ENCODE measurements at regions not wholly inside any gene's neighbourhood (a gene's known extent, or its start where the extent isn't known, plus 50 kb on each side); places are given as distances from the start of the nearest gene placed in this dataset.

DNA sequence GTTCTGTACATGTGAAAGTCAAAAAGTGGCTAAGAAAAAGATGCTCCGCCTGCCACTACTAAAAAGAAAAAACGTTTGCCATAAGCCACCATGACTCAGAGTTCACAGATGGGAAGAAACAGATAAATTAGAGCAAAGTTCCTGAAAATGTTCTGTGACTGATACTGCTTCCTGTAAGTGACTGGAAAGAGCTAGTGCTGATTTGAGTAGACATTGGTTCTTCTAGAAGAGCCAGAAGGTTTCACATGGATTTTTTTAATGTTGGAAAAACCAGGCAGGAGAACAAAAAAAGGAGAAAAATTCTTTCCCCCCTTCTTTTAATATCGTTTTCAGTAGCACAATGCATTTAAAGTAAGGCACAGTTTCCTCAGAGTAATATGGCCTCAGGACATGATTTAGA is 221.4 kb downstream of the HLX start:
- ATAC-seq (no peak), DNase-seq (ENCODE audit: low spot score in 2 of 2) (no peak)
- Mint-ChIP-seq H3K9me3 (peaks cover 15 to 18% of the 10 kb centered on the region in 2 donors), H3K36me3 (peaks cover 14 to 21% of the 10 kb centered on the region in 2 donors), H3K27ac (no peak overlapping the region)

DNA sequence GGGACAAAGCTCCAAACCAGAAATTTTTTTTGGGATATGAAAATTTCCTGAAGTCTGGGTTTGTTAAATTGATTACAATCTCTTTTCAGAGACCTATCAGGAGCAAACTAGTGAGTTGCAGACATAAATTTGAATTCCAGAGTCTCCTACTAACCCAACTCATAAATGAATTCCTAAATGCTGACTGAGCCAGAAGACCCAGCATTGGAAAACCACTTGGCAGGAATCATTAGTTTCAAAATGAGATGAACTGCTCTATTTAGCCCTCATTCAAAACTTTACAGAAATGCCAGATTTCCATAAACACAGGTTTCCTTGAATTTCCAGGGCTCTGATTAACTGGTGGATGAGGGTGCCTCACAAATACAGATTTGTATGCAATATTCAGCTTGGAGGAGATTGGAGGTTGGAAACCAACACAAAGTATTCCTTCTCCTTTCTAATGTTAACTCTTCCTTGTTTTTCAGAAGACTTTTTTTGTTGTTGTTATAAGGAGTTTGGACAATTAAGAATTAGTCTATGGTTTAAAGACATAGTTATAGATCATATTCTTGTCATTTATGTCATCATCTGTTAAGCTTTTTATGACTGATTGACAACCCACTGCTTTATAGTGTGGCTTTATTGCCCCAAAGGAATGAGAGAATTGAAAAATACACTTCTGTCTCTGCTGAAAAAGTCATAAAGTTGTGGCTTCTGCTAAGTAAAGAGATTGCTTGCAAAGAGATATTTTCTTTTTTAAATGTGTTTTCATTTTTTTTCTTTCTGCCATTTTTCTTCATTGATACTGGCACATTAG is 222.8 kb downstream of the HLX start:
- Mint-ChIP-seq H3K27ac (no peak overlapping the region), H3K36me3 (peaks cover 14 to 21% of the 10 kb centered on the region in 2 donors), H3K9me3 (peaks cover 15 to 18% of the 10 kb centered on the region in 2 donors)
- ATAC-seq (no peak), DNase-seq (ENCODE audit: low spot score in 2 of 2) (no peak)

DNA sequence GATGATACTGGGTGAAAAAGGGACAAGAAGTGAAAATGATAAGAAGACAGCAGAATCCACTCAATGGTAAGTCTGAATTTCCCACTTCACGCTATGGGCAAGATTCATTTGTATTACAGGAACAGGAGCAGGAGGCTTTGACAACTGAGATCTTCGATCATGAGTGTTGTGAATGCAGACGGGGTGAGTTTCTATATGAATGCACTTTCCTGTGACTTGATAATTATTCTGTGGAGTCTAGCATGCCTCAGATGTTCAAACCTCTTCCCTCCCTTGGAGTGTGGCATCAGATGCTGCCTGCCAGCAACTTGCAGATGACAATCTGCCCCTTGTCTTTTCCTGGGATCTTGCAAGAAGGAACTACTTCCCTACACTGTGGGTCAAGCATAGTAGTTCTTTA is 225.4 kb downstream of the HLX start:
- Mint-ChIP-seq H3K36me3 (peaks cover under 1 to 6% of the 10 kb centered on the region in 2 donors), H3K27ac (no peak overlapping the region), H3K9me3 (peaks cover under 1 to 6% of the 10 kb centered on the region in 2 donors)
- no peak for DNase-seq (ENCODE audit: low spot score in 2 of 2)
- peak in 1 of 2 donors; percentile 55 for ATAC-seq

DNA sequence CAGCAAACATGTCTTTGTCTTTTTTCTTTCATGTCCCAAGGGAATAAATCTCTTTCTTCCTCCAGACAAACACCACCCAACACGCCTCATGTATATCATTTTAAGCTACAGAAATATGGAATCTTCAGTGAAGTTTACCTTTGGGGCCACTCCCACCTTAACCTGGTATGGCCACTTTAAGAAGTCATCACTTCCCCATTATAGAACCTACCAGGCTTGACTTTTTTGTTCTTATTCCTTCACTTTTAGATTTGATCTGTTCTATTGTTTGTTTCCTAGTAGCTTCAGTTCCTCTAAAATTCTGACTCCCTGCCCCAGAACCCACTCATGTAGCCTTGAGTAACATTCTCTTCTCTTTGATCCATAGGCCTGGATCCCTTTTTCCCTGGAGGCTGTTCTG is 226.3 kb downstream of the HLX start:
- H3K36me3 Mint-ChIP-seq: peaks cover 0 to 6% of the 10 kb centered on the region in 2 donors
- DNase-seq (ENCODE audit: low spot score in 2 of 2) (no peak), ATAC-seq (no peak)
- H3K27ac Mint-ChIP-seq: peak overlapping the region in 1 of 2 donors; percentile 17
- H3K9me3 Mint-ChIP-seq: peaks cover 0 to 5% of the 10 kb centered on the region in 2 donors

DNA sequence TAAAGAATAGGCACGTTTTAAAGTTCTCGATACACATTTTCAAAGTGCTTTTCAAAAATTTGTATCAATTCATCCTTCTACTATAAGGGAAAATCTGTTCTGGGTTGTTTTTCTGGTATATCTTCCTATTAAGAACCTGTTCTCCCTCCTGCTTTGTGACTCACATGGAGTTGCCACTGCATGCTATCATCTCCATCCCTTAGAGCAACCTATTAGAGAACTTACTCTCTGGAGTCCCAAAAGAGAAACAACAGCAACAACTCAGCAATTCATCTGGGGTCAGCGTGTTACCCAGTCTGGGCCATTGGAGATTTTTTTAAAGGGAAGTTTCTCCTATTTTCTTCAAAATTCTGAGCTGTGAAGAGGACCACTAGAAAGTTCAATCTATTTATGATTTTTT is 227.4 kb downstream of the HLX start:
- DNase-seq (ENCODE audit: low spot score in 2 of 2): no peak
- peaks cover 0 to 6% of the 10 kb centered on the region in 2 donors for H3K36me3 Mint-ChIP-seq
- peaks cover 0 to 5% of the 10 kb centered on the region in 2 donors for H3K9me3 Mint-ChIP-seq
- no peak for ATAC-seq
- H3K27ac Mint-ChIP-seq: no peak overlapping the region

DNA sequence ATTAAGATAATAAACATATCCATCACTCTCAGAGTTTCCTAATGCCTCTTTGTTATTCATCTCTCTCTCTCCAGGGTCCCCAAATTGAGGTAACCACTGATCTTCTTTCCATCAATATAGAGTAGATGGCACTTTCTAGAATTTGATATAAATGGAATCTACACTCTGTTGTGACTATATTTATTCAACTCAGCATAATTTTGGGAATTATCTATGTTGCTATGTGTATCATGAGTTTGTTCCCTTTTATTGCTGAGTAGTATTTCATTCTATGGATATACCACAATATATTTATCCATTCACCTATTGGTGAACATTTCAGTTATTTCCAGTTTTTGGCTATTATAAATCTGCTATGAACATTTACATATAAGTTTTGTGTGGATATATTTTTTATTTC is 230.7 kb downstream of the HLX start:
- no peak for ATAC-seq
- no peak overlapping the region for H3K27ac Mint-ChIP-seq
- H3K36me3 Mint-ChIP-seq: no peaks in the 10 kb centered on the region
- DNase-seq (ENCODE audit: low spot score in 2 of 2): no peak
- H3K9me3 Mint-ChIP-seq: peaks cover 0 to 3% of the 10 kb centered on the region in 2 donors

DNA sequence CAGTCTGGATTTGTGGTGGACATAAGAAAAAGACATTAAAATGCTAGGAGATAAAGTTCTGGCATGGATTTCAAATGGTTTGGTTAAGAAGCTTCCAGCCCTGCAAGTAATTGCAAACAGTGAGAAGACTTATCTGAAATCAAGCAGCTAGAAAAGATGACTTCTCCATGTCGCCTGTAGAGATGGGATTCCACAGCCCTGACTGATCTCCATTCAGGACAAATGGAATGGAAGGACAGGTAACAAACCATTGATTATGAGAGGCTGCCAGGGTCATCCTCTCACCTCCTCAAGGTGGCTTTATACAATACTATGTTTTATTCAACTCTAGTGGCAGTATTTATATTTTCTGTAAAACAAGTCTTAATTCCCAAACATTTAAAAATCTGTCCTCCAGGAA is 237.9 kb downstream of the HLX start:
- H3K9me3 Mint-ChIP-seq: peaks cover 0 to 11% of the 10 kb centered on the region in 2 donors
- no peak for ATAC-seq
- no peaks in the 10 kb centered on the region for H3K36me3 Mint-ChIP-seq
- no peak for DNase-seq (ENCODE audit: low spot score in 2 of 2)
- no peak overlapping the region for H3K27ac Mint-ChIP-seq

DNA sequence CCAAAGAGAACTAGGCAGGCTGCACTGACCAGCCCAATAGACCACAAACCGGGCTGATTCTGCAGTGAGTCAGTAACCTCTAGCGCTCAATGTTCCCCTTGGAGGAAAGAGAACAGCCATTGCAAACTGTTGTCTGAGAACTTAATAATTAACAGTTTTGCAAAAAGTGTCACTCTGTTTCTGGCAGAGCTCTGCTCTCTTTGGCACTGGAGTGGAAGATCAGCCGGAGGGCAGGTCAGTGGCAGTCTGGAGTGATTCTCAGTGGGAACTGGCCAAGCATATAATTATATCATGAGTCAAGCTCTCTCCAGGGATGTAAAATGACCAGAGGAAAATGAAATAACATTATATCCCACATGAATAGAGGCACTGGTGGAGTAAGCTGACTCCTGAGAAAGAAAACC is 238.3 kb downstream of the HLX start:
- Mint-ChIP-seq H3K27ac (no peak overlapping the region), H3K36me3 (no peaks in the 10 kb centered on the region), H3K9me3 (peaks cover 0 to 11% of the 10 kb centered on the region in 2 donors)
- DNase-seq (ENCODE audit: low spot score in 2 of 2) (no peak), ATAC-seq (no peak)

DNA sequence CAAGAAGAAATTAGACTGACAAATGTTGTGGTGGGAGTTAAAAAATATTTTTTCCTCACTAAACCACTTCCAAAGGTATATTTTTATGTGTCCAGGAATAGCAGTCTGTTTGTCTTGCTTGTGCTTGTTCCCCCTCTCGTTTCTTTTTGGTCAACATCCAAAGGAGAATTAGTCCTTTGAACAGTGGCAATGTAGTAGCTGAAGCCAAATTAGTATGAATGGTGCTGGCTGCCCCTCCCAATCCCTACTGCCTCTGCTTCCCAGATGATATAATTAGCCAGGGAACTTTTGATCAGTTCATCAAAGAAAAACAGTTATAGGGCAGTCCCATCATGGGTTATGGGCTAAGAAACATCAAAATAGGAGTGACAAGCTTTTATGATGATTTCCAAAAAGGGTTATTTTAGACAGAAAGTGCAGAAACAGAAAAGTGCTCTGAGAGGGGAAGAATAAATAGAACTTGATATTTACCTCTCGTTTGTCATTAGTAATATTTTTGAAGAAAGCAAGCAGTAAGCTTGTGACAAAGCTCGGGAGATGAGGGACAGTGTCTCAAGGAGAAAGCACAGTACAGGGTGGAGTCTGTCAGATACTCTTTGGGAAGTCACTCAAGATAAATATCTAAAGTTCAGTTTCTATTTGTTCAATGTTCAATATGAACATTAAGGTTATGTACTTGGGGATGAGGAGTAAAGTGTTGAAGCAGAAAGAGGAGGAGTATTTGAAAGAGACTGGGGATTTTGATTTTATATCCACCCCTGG is 239.1 kb downstream of the HLX start:
- no peak for ATAC-seq
- H3K36me3 Mint-ChIP-seq: no peaks in the 10 kb centered on the region
- H3K9me3 Mint-ChIP-seq: peaks cover 0 to 11% of the 10 kb centered on the region in 2 donors
- H3K27ac Mint-ChIP-seq: no peak overlapping the region
- DNase-seq (ENCODE audit: low spot score in 2 of 2): no peak

DNA sequence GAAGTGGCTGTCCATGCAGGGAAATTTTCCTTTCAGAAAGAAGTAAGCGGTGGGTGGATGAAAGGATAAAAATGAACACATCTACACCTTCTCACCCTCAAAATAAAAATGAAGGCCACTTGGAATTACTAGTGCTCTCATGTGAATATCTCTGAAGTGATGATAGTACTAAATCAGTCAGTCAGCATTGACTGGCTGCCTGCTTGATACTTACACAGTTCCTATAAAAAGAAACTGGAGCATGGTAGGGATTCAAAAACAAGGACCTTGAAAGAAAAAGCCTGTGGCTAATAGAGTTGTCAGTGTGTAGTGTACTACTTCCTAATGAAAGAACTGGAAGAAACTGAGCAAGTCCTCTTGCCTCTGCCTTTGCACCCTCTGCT is 239.7 kb downstream of the HLX start:
- Mint-ChIP-seq H3K36me3 (no peaks in the 10 kb centered on the region), H3K27ac (no peak overlapping the region), H3K9me3 (peaks cover 0 to 11% of the 10 kb centered on the region in 2 donors)
- DNase-seq (ENCODE audit: low spot score in 2 of 2): no peak
- ATAC-seq: no peak

DNA sequence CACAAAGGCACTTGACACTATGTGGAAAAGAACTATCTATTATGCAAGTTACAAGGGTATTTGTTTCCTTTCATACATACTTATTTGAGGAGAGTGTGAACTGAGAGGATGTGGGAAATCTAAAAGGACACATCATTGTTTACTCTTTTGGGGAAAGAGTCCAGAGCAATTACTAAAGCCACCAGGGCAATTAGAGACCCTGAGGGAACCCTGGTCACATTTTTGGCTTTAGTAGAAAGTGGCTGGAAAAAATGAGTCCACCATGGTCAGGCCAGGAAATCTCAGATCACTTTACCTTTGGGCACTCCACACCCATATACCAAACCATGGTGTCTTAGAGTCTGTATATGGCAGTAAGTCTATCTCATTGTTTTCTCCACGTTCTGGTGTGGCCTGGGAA is 243.3 kb downstream of the HLX start:
- Mint-ChIP-seq H3K36me3 (no peaks in the 10 kb centered on the region), H3K27ac (no peak overlapping the region), H3K9me3 (peaks cover 10 to 12% of the 10 kb centered on the region in 2 donors)
- DNase-seq (ENCODE audit: low spot score in 2 of 2) (no peak), ATAC-seq (no peak)

DNA sequence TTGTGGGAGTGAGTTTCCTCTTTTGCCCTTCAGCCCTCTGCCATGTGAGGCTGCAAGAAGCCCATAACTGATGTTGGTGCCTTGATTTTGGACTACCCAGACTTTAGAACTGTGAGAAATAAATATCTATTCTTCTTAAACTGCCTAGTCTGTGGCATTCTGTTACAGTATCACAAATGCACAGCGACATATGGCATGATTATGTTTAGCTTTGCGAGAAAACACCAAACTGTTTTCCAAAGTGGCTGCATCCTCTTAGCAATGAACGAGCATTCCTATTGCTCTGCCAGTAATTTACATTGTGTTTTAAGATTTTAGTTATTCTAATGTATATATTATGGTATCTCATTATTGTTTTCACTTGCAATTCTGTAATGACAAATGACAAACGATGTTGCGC is 246.7 kb downstream of the HLX start:
- DNase-seq (ENCODE audit: low spot score in 2 of 2): no peak
- no peaks in the 10 kb centered on the region for H3K36me3 Mint-ChIP-seq
- no peak for ATAC-seq
- peaks cover 18 to 20% of the 10 kb centered on the region in 2 donors for H3K9me3 Mint-ChIP-seq
- no peak overlapping the region for H3K27ac Mint-ChIP-seq

DNA sequence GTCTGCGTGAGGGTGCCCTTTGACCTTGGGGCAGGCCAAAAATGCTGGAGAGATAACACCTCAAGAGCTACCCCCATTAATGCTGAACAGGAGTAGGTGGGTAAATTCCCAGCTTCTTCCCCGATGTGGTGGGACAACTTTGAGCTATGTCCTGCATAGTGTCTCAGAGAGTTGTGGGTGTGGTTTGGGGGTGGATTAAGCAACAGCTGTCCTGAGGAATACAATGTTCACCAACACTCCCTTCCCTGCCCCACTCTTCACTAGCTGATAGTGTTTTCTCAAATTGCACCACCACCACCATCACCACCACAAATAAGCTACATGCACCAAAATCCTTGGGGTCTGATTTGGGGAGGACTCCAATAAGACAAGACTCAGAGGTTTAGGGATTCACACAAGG is 258.4 kb downstream of the HLX start:
- Mint-ChIP-seq H3K27ac (no peak overlapping the region), H3K36me3 (peaks cover 5 to 11% of the 10 kb centered on the region in 2 donors), H3K9me3 (peaks cover 11 to 13% of the 10 kb centered on the region in 2 donors)
- ATAC-seq (no peak), DNase-seq (ENCODE audit: low spot score in 2 of 2) (no peak)

DNA sequence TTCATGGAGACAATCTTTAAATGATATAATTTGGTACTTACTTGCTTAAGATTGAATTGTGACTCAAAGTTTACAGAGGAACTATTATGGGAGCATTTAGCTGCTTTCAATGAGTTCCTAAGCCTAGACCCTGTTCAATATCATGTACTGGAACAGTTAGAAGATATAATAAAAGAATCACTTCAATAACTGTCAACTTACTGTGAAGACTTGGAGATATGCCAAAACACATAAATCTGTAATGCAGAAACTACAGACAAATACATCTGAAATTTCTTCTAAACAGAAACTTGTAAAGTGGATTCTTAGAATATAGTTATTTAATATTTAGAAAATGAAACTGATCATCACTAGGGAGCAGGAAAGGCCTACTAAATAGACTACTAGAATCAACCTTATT is 259.3 kb downstream of the HLX start:
- ATAC-seq (no peak), DNase-seq (ENCODE audit: low spot score in 2 of 2) (no peak)
- no peak overlapping the region for H3K27ac Mint-ChIP-seq
- peaks cover 5 to 11% of the 10 kb centered on the region in 2 donors for H3K36me3 Mint-ChIP-seq
- H3K9me3 Mint-ChIP-seq: peaks cover 11 to 13% of the 10 kb centered on the region in 2 donors

DNA sequence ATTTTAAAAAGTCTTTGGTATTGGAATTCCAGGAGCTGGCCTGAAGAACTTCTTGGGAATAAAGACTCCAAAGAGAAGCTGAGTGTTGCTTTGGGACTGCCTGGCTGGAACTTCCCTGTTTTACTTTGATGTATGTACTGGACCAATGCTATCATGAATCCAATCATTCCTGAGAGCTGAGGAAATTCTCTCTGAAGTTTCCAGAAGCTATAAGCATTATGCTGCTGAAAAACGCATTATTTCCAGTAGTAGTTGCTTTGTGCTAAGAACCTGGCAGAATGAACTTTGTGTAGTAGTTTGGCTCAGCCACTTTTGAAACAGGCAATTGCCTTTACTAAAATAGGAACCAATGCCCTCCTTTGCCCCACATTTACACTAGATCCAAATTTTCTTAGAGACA is 260.7 kb downstream of the HLX start:
- Mint-ChIP-seq H3K9me3 (peaks cover 11 to 13% of the 10 kb centered on the region in 2 donors), H3K27ac (no peak overlapping the region), H3K36me3 (peaks cover 5 to 11% of the 10 kb centered on the region in 2 donors)
- ATAC-seq (no peak), DNase-seq (ENCODE audit: low spot score in 2 of 2) (no peak)

DNA sequence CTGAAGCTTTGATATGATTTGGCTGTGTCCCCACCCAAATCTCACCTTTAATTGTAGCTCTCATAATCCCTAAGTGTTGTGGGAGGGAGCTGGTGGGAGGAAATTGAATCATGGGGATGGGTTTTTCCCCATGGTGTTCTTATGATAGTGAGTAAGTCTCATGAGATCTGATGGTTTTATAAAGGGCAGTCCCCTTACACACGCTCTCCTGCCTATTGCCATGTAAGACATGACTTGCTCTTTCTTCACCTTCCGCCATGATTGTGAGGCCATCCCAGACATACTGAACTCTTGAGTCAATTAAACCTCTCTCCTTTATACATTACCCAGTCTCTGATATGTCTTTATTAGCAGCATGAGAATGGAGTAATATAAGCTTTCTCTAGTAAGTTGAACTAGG is 261.9 kb downstream of the HLX start:
- DNase-seq (ENCODE audit: low spot score in 2 of 2) (no peak), ATAC-seq (peak in 1 of 2 donors; percentile 59)
- Mint-ChIP-seq H3K27ac (no peak overlapping the region), H3K9me3 (peaks cover 11 to 16% of the 10 kb centered on the region in 2 donors), H3K36me3 (peaks cover 5 to 11% of the 10 kb centered on the region in 2 donors)

DNA sequence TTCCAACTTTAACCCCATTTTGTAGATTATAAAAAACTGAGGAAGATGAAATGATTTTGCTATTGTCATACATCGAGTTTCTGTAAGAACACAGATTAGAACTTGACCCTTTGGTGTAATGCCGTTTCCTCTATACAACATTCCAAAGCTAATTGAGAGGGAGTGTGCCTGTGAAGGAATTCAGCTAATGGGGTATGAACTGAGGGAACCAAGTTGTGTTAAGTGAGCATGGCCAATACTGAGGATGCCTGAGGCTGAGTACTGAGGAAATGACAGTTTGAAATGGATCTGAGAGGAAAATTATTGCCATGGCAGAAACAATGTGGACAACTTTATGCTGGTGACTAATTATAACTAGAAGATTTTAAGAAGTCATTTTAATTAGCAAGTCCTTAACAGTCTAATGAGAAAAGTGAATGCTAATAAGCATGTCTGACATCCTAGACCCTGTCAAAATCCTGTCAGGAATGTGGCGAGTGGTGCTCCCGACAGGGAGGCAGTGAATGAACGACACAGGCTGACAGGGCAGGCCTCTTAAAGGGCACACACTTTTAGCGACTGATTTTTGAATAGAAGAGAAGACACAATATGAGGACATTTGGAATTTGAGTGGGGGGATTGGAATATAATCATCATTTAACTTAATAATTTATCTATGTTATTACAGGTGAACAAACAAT is 262.5 kb downstream of the HLX start:
- H3K36me3 Mint-ChIP-seq: peaks cover 5 to 11% of the 10 kb centered on the region in 2 donors

More for the DNA sequence above, 262.5 kb downstream of the HLX start:
- no peak overlapping the region for H3K27ac Mint-ChIP-seq
- ATAC-seq (no peak), DNase-seq (ENCODE audit: low spot score in 2 of 2) (no peak)
- peaks cover 11 to 16% of the 10 kb centered on the region in 2 donors for H3K9me3 Mint-ChIP-seq
